OCI-LY1 (cell line): ENCODE measurements at regions not wholly inside any gene's neighbourhood (a gene's known extent, or its start where the extent isn't known, plus 50 kb on each side); places are given as distances from the start of the nearest gene placed in this dataset.

Source experiments
- H2AFZ ChIP-seq: fragments of 200-600 bp; sonication (generic), shearing (Covaris generic); 2 replicates; pipeline ENCODE4 v1.6.0; 2014; ENCODE audit warnings: antibody characterized with exemption, mild to moderate bottlenecking, low read length
- H3F3A ChIP-seq: fragments of 200-600 bp; sonication (generic), shearing (Covaris generic); 2 replicates; pipeline ENCODE4 v1.6.0; 2014; ENCODE audit warnings: mild to moderate bottlenecking, antibody characterized with exemption, low read length, moderate library complexity; ENCODE audit not compliant: insufficient read depth
- H3K27ac ChIP-seq: fragments of 200-600 bp; sonication (generic); 2 replicates; pipeline ENCODE4 v1.5.1; 2014; ENCODE audit warnings: low read length, mixed run types, mild to moderate bottlenecking, low read depth; ENCODE audit not compliant: poor library complexity, severe bottlenecking
- H3K27me3 ChIP-seq: fragments of 200-600 bp; sonication (generic); 2 replicates; pipeline ENCODE4 v1.6.0; 2014; ENCODE audit warnings: antibody characterized with exemption, mild to moderate bottlenecking, low read length, moderate library complexity; ENCODE audit not compliant: insufficient read depth
- H3K36me3 ChIP-seq: fragments of 200-600 bp; sonication (generic); 2 replicates; pipeline ENCODE4 v1.6.1; 2014; ENCODE audit warnings: mild to moderate bottlenecking, antibody characterized with exemption, low read length, moderate library complexity, mixed read lengths; ENCODE audit not compliant: insufficient read depth
- H3K4me1 ChIP-seq: fragments of 200-600 bp; sonication (generic); 2 replicates; pipeline ENCODE4 v1.5.1; 2014; ENCODE audit warnings: mild to moderate bottlenecking, low read length, moderate library complexity; ENCODE audit not compliant: insufficient read depth, severe bottlenecking
- H3K4me2 ChIP-seq: fragments of 200-600 bp; sonication (generic), shearing (Covaris generic); 2 replicates; pipeline ENCODE4 v1.6.1; 2014; ENCODE audit warnings: low read length
- H3K4me3 ChIP-seq: fragments of 200-600 bp; sonication (generic); 2 replicates; pipeline ENCODE4 v1.5.1; 2014; ENCODE audit warnings: low read length, low read depth, mild to moderate bottlenecking, mixed read lengths; ENCODE audit not compliant: poor library complexity, severe bottlenecking
- H3K79me2 ChIP-seq: fragments of 200-600 bp; shearing (Covaris generic); 2 replicates; pipeline ENCODE4 v1.6.1; 2016; ENCODE audit warnings: mixed run types, low read length, mixed read lengths; ENCODE audit not compliant: insufficient read depth
- H3K9ac ChIP-seq: fragments of 200-600 bp; sonication (generic), shearing (Covaris generic); 2 replicates; pipeline ENCODE4 v1.6.1; 2014; ENCODE audit warnings: mild to moderate bottlenecking, low read length, mixed read lengths
- H3K9me2 ChIP-seq: fragments of 200-600 bp; sonication (generic), shearing (Covaris generic); 2 replicates; pipeline ENCODE4 v1.6.1; 2014; ENCODE audit warnings: low read depth, mild to moderate bottlenecking, low read length, mixed read lengths
- H3K9me3 ChIP-seq: fragments of 200-600 bp; shearing (Covaris generic); 2 replicates; pipeline ENCODE4 v1.6.1; 2014; ENCODE audit warnings: low read length, mixed read lengths
- H4K20me1 ChIP-seq: fragments of 200-600 bp; sonication (generic), shearing (Covaris generic); 2 replicates; pipeline ENCODE4 v1.6.0; 2016; ENCODE audit warnings: mild to moderate bottlenecking, low read length; ENCODE audit not compliant: insufficient read depth
- CTCF ChIP-seq: fragments of 200-600 bp; sonication (generic), shearing (Covaris generic); IDR thresholded peaks from 2 replicates; pipeline ENCODE4 v1.5.1; 2017; ENCODE audit warnings: mild to moderate bottlenecking, antibody characterized with exemption, low read length, moderate library complexity, mixed read lengths
- EZH2 ChIP-seq: fragments of 200-600 bp; sonication (generic), shearing (Covaris generic); IDR thresholded peaks from 2 replicates; pipeline ENCODE4 v1.8.0; 2017; ENCODE audit warnings: borderline replicate concordance, mixed run types, mild to moderate bottlenecking, antibody characterized with exemption, low read length, moderate library complexity, mixed read lengths

DNA sequence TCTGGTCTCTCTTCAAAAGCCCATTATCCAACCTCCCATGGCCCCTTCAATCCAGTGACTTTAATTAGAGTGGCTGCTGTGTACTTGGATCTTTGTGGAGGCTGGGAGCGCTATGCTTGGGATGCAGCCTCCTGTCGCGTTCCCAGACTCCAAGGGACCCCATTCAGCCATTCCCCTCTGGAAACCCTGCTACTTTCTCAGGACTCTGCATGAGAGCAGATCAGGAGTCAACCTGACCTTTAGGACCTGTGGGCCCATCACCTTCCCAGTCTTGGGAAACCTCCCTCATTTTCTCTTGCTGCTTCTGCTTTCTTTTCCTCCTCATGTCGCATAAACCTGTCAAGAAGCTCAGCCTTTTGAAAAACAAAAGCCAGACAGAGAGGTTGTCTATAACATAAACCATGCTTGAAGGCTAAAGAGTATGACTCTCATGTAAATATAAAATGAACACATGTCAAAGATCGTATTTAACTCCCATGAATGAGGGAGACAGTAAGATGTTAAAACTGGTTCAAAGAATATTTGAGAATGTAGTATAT lies 143.1 kb upstream of the PELI1 start:
- Histone ChIP-seq H3K4me3 (no peak overlapping the region), H3K9ac (no peak overlapping the region), H3K27me3 (no peaks in the 10 kb centered on the region), H3K27ac (no peak overlapping the region), H3K4me2 (no peak overlapping the region), H3F3A (no peaks in the 10 kb centered on the region), H4K20me1 (no peaks in the 10 kb centered on the region), H3K9me3 (no peaks in the 10 kb centered on the region), H3K9me2 (no peaks in the 10 kb centered on the region), H3K4me1 (peaks cover 22% of the 10 kb centered on the region), H3K79me2 (no peaks in the 10 kb centered on the region), H3K36me3 (no peaks in the 10 kb centered on the region), H2AFZ (no peak overlapping the region)
- no peak for TF ChIP-seq CTCF
- no peak for TF ChIP-seq EZH2

DNA sequence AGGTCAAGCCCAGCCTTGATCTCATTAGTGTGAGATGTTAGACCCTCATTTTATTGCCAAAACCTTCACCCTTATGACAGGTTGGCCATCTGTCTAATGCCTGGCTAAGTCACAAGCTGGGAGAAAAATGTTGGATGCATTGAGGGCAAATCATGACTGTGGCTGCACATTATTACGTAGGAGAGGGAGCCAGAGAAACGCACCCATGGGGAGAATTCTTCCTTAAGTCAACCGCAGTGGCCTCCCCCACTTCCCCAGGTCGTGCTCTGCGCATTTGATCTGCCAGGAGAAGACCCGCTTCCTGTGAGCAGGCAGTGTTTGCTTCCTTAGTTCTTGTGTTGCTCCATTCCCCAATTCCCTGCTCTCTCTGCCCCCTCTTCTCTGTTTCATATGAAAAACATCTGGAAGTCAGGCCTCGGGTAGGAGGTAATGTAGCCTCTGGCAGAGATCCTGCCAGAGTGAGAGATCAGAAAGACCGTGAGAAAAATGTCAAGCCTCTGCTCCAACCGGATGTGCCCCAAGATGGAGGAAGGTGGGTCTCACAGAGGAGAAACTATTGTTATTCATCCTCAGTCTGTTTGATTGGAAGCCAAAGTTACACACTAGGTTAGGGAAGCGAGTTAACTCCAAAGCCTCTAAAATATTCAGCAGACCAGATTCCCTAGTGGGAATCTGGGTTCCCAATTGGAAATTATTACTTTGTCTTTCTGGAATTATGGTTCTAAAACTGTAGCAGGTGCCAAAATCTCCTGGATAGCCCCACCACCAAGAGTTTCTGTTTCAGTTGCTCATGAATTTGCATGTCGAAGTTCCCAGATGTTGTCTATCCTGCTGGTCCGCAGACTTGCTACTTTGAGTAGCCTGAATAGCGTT lies 144.3 kb upstream of the PELI1 start:
- Histone ChIP-seq H3K27me3 (no peaks in the 10 kb centered on the region), H2AFZ (no peak overlapping the region), H3K4me1 (peaks cover 13% of the 10 kb centered on the region), H3K27ac (no peak overlapping the region), H3F3A (no peaks in the 10 kb centered on the region), H3K9ac (no peak overlapping the region), H3K9me3 (no peaks in the 10 kb centered on the region), H3K4me2 (no peak overlapping the region), H3K4me3 (no peak overlapping the region), H4K20me1 (no peaks in the 10 kb centered on the region), H3K9me2 (no peaks in the 10 kb centered on the region), H3K36me3 (no peaks in the 10 kb centered on the region), H3K79me2 (no peaks in the 10 kb centered on the region)
- TF ChIP-seq CTCF (no peak), EZH2 (no peak)

- Histone ChIP-seq H3K4me1 (peaks cover 7% of the 10 kb centered on the region), H3K79me2 (no peaks in the 10 kb centered on the region), H3K4me2 (no peak overlapping the region), H3K9me3 (no peaks in the 10 kb centered on the region), H3F3A (no peaks in the 10 kb centered on the region), H3K27ac (no peak overlapping the region), H3K9ac (no peak overlapping the region), H4K20me1 (no peaks in the 10 kb centered on the region), H2AFZ (no peak overlapping the region), H3K27me3 (no peaks in the 10 kb centered on the region), H3K9me2 (no peaks in the 10 kb centered on the region), H3K4me3 (no peak overlapping the region), H3K36me3 (no peaks in the 10 kb centered on the region)
- TF ChIP-seq EZH2 (no peak), CTCF (no peak)
Measured at GRCh38 chr2:64289251-64289650, 145.0 kb upstream of the PELI1 start.
